Astrocyte (in vitro differentiated cells and primary cell): ENCODE measurements at regions not wholly inside any gene's neighbourhood (a gene's known extent, or its start where the extent isn't known, plus 50 kb on each side); places are given as distances from the start of the nearest gene placed in this dataset.

Experiments
- DNase-seq: peaks from one replicate; pipeline ENCODE4 v3.0.0-alpha.2; 2010; ENCODE audit warnings: low read depth
- FAIRE-seq: peaks from 2 replicates; lab custom pipeline; 2011; peaks lifted over from hg19 to GRCh38; lab: Jason Lieb, UNC
- H2AFZ ChIP-seq: 2 replicates; pipeline ENCODE4 v1.6.0; 2012; ENCODE audit warnings: low read depth, low read length, inconsistent platforms
- H3K27ac ChIP-seq: 2 replicates; pipeline ENCODE4 v1.5.1; 2011; ENCODE audit warnings: low read depth, low read length, inconsistent platforms
- H3K27me3 ChIP-seq: 2 replicates; pipeline ENCODE4 v1.6.0; 2011; ENCODE audit warnings: low read length, inconsistent platforms; ENCODE audit not compliant: insufficient read depth
- H3K36me3 ChIP-seq: 2 replicates; pipeline ENCODE4 v1.5.1; 2011; ENCODE audit warnings: low read length, inconsistent platforms; ENCODE audit not compliant: insufficient read depth
- H3K4me1 ChIP-seq: 2 replicates; pipeline ENCODE4 v1.5.1; 2011; ENCODE audit warnings: low read length, inconsistent platforms; ENCODE audit not compliant: insufficient read depth
- H3K4me2 ChIP-seq: 2 replicates; pipeline ENCODE4 v1.6.0; 2012; ENCODE audit warnings: low read length, inconsistent platforms
- H3K4me3 ChIP-seq: 2 replicates; pipeline ENCODE4 v1.5.1; 2011; ENCODE audit warnings: low read depth, mild to moderate bottlenecking, low read length, inconsistent platforms; ENCODE audit not compliant: insufficient read depth
- H3K79me2 ChIP-seq: 2 replicates; pipeline ENCODE4 v1.6.0; 2012; ENCODE audit warnings: mild to moderate bottlenecking, low read length, inconsistent platforms; ENCODE audit not compliant: insufficient read depth
- H3K9ac ChIP-seq: 2 replicates; pipeline ENCODE4 v1.6.0; 2012; ENCODE audit warnings: mild to moderate bottlenecking, low read length, inconsistent platforms
- H3K9me3 ChIP-seq: 2 replicates; pipeline ENCODE4 v1.5.1; 2012; ENCODE audit warnings: low read depth, mild to moderate bottlenecking, low read length, inconsistent platforms; ENCODE audit not compliant: insufficient read depth
- H4K20me1 ChIP-seq: 2 replicates; pipeline ENCODE4 v1.6.0; 2012; ENCODE audit warnings: low read length, inconsistent platforms; ENCODE audit not compliant: insufficient read depth
- H3K27ac Mint-ChIP-seq: one replicate; pipeline ENCODE4 v1.8.0; 2021; ENCODE audit warnings: mild to moderate bottlenecking, mixed read lengths; ENCODE audit not compliant: unreplicated experiment
- H3K27me3 Mint-ChIP-seq: one replicate; pipeline ENCODE4 v1.8.0; 2021; ENCODE audit warnings: low read depth, mixed read lengths; ENCODE audit not compliant: unreplicated experiment
- H3K36me3 Mint-ChIP-seq: one replicate; pipeline ENCODE4 v1.8.0; 2021; ENCODE audit warnings: low read depth, mixed read lengths; ENCODE audit not compliant: unreplicated experiment
- H3K4me1 Mint-ChIP-seq: one replicate; pipeline ENCODE4 v1.8.0; 2021; ENCODE audit warnings: low read depth, mixed read lengths; ENCODE audit not compliant: unreplicated experiment
- H3K4me3 Mint-ChIP-seq: one replicate; pipeline ENCODE4 v1.8.0; 2021; ENCODE audit warnings: mild to moderate bottlenecking, moderate library complexity, mixed read lengths; ENCODE audit not compliant: unreplicated experiment
- H3K9me3 Mint-ChIP-seq: one replicate; pipeline ENCODE4 v1.8.0; 2021; ENCODE audit warnings: mild to moderate bottlenecking, mixed read lengths; ENCODE audit not compliant: unreplicated experiment
- EZH2 ChIP-seq: IDR thresholded peaks from 2 replicates; pipeline ENCODE4 v1.6.1; 2012; ENCODE audit warnings: mild to moderate bottlenecking, low read length, inconsistent platforms; ENCODE audit not compliant: insufficient read depth
- TF ChIP-seq, protein P1 (sequence below): IDR thresholded peaks from 2 replicates; pipeline ENCODE4 v1.5.1; 2011; ENCODE audit warnings: low read depth, mild to moderate bottlenecking, inconsistent platforms, low read length, moderate library complexity; ENCODE audit not compliant: insufficient read depth

DNA sequence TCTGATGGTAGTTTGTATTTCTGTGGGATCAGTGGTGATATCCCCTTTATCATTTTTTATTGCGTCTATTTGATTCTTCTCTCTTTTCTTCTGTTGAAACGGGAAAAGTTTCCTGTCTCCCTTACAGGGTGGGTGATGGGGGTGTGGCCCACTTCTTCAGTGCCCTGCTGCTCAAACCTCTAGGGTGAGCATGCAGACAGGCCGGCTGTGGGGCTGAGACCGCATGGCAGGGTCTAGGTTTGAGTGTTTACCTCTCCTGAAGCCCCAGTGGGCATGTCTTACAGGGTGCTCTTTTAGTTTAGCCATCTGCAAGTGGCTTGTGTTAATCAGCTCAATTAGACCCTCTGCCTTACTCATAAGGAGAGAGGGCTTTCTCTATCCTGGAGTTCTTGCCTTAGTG, 450.0 kb upstream of the EPHA3 start:
- Histone ChIP-seq H3K4me1 (no peaks in the 10 kb centered on the region), H3K9ac (no peak overlapping the region), H3K79me2 (no peaks in the 10 kb centered on the region), H2AFZ (no peak overlapping the region), H3K4me3 (no peak overlapping the region), H3K9me3 (no peaks in the 10 kb centered on the region), H4K20me1 (no peaks in the 10 kb centered on the region), H3K27me3 (no peaks in the 10 kb centered on the region), H3K27ac (no peak overlapping the region), H3K4me2 (no peak overlapping the region), H3K36me3 (no peaks in the 10 kb centered on the region)
- Mint-ChIP-seq H3K4me1 (no peaks in the 10 kb centered on the region), H3K27ac (no peak overlapping the region), H3K36me3 (no peaks in the 10 kb centered on the region), H3K27me3 (no peaks in the 10 kb centered on the region), H3K9me3 (peaks cover 2% of the 10 kb centered on the region), H3K4me3 (no peak overlapping the region)
- FAIRE-seq: no peak
- no peak for DNase-seq
- no peak for TF ChIP-seq EZH2
- TF ChIP-seq, protein P1, sequence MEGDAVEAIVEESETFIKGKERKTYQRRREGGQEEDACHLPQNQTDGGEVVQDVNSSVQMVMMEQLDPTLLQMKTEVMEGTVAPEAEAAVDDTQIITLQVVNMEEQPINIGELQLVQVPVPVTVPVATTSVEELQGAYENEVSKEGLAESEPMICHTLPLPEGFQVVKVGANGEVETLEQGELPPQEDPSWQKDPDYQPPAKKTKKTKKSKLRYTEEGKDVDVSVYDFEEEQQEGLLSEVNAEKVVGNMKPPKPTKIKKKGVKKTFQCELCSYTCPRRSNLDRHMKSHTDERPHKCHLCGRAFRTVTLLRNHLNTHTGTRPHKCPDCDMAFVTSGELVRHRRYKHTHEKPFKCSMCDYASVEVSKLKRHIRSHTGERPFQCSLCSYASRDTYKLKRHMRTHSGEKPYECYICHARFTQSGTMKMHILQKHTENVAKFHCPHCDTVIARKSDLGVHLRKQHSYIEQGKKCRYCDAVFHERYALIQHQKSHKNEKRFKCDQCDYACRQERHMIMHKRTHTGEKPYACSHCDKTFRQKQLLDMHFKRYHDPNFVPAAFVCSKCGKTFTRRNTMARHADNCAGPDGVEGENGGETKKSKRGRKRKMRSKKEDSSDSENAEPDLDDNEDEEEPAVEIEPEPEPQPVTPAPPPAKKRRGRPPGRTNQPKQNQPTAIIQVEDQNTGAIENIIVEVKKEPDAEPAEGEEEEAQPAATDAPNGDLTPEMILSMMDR: no peak

DNA sequence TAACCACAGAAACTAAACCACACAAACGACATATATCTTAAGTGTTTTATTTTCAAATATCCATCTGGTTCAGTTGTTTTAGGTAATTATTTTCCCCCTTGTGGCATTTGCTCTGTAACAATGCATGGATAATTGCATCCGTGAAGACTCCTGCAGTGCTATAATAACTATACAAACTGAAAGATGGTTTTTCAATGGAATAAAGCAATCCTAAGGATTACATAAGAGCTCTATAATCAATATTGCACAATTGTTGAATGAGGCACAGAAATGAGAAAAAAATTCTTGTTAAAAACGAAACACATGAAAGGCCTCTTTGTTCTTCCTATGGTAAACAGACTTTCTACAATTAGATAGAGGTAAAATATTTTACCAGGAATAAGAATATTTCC, 446.0 kb upstream of the EPHA3 start:
- Histone ChIP-seq H3K27ac (no peak overlapping the region), H3K4me3 (no peak overlapping the region), H3K9me3 (no peaks in the 10 kb centered on the region), H3K9ac (no peak overlapping the region), H2AFZ (no peak overlapping the region), H3K27me3 (no peaks in the 10 kb centered on the region), H3K79me2 (no peaks in the 10 kb centered on the region), H4K20me1 (no peaks in the 10 kb centered on the region), H3K4me1 (no peaks in the 10 kb centered on the region), H3K4me2 (no peak overlapping the region), H3K36me3 (no peaks in the 10 kb centered on the region)
- no peak overlapping the region for H3K4me3 Mint-ChIP-seq
- no peak for TF ChIP-seq EZH2
- FAIRE-seq (no peak), DNase-seq (no peak)
- no peaks in the 10 kb centered on the region for H3K36me3 Mint-ChIP-seq
- no peaks in the 10 kb centered on the region for H3K27me3 Mint-ChIP-seq
- peaks cover 2% of the 10 kb centered on the region for H3K9me3 Mint-ChIP-seq
- no peaks in the 10 kb centered on the region for H3K4me1 Mint-ChIP-seq
- H3K27ac Mint-ChIP-seq: no peak overlapping the region

DNA sequence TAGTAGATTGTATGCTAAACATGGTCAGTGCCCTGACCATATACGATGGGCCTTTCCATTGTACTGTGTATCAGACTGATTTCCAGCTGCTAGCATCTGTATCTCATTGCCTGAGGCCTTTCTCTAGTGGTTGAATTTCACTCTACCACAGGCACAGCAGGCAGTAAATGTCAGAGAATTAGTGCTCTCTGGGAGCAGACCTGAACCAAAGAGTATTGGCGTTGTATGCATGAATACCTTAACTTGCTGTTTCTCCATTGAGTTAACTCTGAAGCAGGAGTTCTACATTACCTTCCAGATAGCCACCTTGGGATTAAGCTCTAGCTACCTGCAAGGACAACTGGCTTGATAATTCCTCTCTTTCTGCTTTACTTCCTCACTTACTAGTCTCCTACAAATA, 439.2 kb upstream of the EPHA3 start:
- DNase-seq (no peak), FAIRE-seq (no peak)
- Histone ChIP-seq H3K36me3 (no peaks in the 10 kb centered on the region), H3K9ac (no peak overlapping the region), H2AFZ (no peak overlapping the region), H3K79me2 (no peaks in the 10 kb centered on the region), H3K27me3 (no peaks in the 10 kb centered on the region), H3K4me2 (no peak overlapping the region), H3K27ac (no peak overlapping the region), H4K20me1 (no peaks in the 10 kb centered on the region), H3K9me3 (no peaks in the 10 kb centered on the region), H3K4me1 (no peaks in the 10 kb centered on the region), H3K4me3 (no peak overlapping the region)
- Mint-ChIP-seq H3K36me3 (no peaks in the 10 kb centered on the region), H3K4me3 (no peak overlapping the region), H3K27me3 (no peaks in the 10 kb centered on the region), H3K4me1 (no peaks in the 10 kb centered on the region), H3K27ac (no peak overlapping the region), H3K9me3 (peaks cover 2% of the 10 kb centered on the region)
- TF ChIP-seq EZH2: no peak
- TF ChIP-seq, protein P1: no peak
